ENCODE measurements at regions not wholly inside any gene's neighbourhood (a gene's known extent, or its start where the extent isn't known, plus 50 kb on each side); places are given as distances from the start of the nearest gene placed in this dataset.

DNA sequence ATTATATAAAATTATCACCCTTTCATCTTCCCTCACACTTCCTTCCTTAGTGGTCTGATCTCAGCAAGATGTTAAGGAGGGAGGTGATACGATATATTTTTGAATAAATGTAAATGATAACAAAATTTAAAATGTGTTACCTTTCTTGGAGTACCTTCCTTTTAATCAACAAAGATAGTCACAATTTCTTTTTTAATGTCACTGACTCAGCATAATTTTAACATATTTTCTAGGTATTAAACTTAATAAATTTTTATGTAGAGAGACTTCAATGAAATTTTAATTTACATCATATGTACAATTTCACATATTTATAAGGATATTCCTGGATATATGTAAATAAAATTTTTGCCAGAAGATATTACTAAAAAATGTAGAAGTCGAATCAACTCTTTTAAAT lies 125.0 kb upstream of the FBN2 start:
- ATAC-seq (ENCODE audit: low FRiP score) (no peak), DNase-seq (ENCODE audit: low spot score) (no peak)

GRCh38 chr5:128665747-128666355 lies 127.8 kb upstream of the FBN2 start:
- no peak for ATAC-seq (ENCODE audit: low FRiP score)
- no peak for TF ChIP-seq CTCF (IDR thresholded peaks at IDR 0.05)
- no peak for DNase-seq (ENCODE audit: low spot score)

More for the DNA sequence above, 125.0 kb upstream of the FBN2 start:
- TF ChIP-seq CTCF (IDR thresholded peaks at IDR 0.05): no peak

DNA sequence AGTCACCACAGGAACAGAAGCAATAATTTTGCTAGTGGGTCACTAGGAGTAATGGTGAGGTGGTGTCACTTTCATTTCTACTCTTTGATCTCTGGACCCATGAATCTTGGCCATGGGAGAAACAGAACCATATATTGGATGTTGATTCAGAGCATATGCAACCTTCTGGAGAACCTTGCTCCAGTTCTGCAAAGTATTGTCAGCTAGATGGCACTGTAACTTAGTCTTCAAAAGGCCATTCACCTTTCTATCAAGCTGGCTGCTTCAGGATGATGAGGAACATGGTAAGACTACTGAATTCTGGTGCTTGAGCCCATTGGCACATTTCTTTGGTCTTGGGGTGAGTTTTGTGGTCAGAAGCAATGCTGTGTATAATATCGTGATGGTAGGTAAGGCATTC lies 129.1 kb upstream of the FBN2 start:
- DNase-seq (ENCODE audit: low spot score) (no peak), ATAC-seq (ENCODE audit: low FRiP score) (no peak)
- TF ChIP-seq CTCF (IDR thresholded peaks at IDR 0.05): no peak

GRCh38 chr5:128667751-128668150 lies 129.7 kb upstream of the FBN2 start:
- TF ChIP-seq CTCF (IDR thresholded peaks at IDR 0.05): no peak
- no peak for ATAC-seq (ENCODE audit: low FRiP score)
- no peak for DNase-seq (ENCODE audit: low spot score)

DNA sequence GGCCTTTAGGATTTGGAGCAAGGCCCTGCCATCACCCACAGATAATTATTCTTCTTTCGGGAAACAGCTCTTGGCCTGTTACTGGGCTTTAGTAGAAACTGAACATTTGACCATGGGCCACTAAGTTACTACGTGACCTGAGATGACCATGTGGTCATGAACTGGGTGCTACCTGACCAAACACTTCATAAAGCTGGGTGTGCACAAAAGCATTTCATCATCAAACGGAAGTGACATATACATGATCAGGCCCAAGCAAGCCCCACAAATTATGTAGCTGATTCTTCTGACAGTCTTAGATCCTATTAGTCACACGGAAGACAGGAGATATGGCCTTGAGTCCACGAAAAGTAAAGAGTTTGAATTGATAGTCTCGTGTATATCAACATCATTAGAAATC lies 130.9 kb upstream of the FBN2 start:
- TF ChIP-seq CTCF (IDR thresholded peaks at IDR 0.05): no peak
- no peak for DNase-seq (ENCODE audit: low spot score)
- no peak for ATAC-seq (ENCODE audit: low FRiP score)

- DNase-seq (ENCODE audit: low spot score) (no peak), ATAC-seq (ENCODE audit: low FRiP score) (no peak)
- TF ChIP-seq CTCF (IDR thresholded peaks at IDR 0.05): no peak
Measured at GRCh38 chr5:128669803-128670202, 131.8 kb upstream of the FBN2 start.

GRCh38 chr5:128671943-128672342 lies 133.9 kb upstream of the FBN2 start:
- TF ChIP-seq CTCF (IDR thresholded peaks at IDR 0.05): no peak
- no peak for ATAC-seq (ENCODE audit: low FRiP score)
- DNase-seq (ENCODE audit: low spot score): no peak

Data from omental fat pad (tissue), 3 donors.